ENCODE measurements at regions not wholly inside any gene's neighbourhood (a gene's known extent, or its start where the extent isn't known, plus 50 kb on each side); places are given as distances from the start of the nearest gene placed in this dataset.

DNA sequence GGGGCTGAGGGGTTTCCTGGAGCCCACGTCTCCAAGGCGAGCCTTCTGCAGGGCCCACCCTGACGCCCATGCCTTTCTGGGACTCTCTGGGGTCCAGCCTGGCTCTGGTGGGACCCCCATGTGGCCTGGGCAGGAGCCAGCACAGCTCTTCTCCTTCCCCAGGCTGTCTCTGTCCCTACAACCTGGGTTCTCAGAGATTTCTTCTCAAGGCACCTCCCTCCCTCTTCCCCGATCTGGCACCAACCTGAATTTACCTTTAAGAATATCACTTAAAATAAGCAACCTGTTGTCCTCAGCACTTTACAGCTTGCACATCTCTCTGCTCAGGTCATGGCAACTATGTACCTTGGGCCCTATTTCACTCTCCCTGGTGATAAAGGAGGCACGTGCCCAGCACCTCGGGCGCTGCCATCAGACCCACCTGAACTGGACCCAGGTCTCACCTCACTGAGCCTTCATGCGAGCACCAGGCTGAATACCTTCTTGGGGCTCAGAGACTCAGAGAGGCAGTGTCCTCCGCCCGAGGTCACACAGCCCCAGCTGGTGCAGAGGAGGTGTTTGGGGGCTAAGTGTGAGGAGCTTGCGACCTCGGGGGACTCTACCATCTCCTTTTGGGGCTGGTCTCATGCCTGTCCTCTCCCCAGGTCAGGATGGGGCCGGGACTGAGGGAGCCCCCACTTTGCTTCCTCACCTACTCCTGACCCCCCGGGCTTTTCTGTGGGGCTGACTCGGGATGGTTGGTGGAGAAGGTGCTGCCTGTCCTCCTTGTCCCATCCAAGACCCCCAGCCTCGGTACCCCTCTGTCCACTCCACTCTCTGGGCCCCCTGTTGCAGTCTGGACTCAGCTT, 217.7 kb downstream of the C9orf50 start:
- 87 to 100% methylated on average over 1 to 9 of the region's 16 CpGs; no CpG with 5 or more reads in 8 of the 10 experiments for WGBS, 10 experiments
- ATAC-seq (replicated peaks in 6 of 8): no peak
- H3K4me3 ChIP-seq: no peak overlapping the region
- in situ Hi-C loops (cut with MboI; ENCODE audit: low pct_unique_long_range_greater_than_20kb in 2 of 9, low sequenced_read_pairs in 9 of 9, unreplicated experiment in 9 of 9): no loop called here
- H3K27ac ChIP-seq: peak overlapping the region; percentile 15 to 74
- H3K4me1 ChIP-seq (replicated peaks in 1 of 2): peaks cover 58 to 66% of the 10 kb centered on the region in 2 donors

DNA sequence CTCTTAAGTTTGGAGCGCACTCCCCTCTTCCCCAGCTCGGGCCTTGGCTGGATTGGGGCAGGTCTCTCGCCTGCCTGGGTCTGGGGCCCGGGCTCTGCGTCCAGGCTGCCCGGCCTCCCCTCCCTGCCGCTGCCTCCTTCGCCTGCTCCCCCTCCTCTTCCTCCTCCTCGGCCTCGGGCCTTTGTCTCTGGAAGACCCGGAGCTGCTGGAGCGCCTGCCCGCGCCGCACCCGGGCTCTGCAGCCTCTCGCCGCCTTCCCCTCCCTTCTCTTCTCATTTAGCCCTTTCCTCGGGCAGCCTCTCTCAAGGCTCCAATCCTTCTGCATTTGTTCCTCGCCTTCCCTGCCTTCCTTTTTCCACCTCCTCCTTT, 218.5 kb downstream of the C9orf50 start:
- peak in 5 of 8 experiments; percentile 9 to 46 (median 30) for ATAC-seq (replicated peaks in 6 of 8)
- Histone ChIP-seq H3K27ac (peak overlapping the region; percentile 16 to 74), H3K4me3 (no peak overlapping the region), H3K4me1 (replicated peaks in 1 of 2) (peaks cover 59 to 62% of the 10 kb centered on the region in 2 donors)
- in situ Hi-C loops (cut with MboI; ENCODE audit: low pct_unique_long_range_greater_than_20kb in 2 of 9, low sequenced_read_pairs in 9 of 9, unreplicated experiment in 9 of 9): no loop called here
- 0 to 100% (median 51%) methylated on average over 1 to 9 of the region's 20 CpGs; no CpG with 5 or more reads in 4 of the 10 experiments for WGBS, 10 experiments

DNA sequence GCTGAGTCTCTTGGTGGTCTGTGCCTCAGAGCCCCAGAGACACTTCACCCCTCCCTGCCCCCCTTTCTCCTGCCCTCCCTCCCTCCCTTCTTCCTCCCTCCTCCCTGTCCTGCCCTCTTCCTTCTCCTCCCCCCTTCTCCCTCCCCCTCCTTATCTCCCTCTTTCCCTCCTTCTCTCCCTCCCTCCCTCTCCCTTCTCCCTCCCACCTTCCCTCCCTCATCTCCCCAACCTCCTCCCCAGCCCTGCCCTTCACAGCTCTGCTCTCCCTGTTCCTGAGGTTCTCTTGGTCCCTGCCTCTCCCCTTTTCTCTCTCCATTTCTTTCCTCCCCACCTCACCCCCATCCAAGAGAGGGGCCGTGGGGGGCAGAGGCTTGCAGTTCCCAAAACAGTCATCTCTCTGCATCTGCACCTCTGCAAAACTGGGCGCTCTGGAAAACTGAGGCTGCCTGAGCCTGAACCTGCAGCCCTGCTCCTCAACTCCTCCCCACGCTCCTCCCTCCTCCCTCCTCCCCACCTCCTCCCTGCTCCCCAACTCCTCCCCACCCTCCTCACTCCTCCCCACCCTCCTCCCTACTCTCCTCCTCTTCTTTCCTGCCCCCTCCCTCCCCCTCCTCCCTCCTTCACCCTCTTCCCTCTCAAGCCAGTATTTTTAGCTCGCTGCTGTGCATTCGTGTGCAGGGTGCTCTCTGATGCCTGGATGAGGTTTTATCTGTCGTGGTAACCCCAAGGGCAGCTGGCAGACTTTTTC, 219.1 kb downstream of the C9orf50 start:
- Histone ChIP-seq H3K4me1 (replicated peaks in 1 of 2) (peaks cover 59 to 62% of the 10 kb centered on the region in 2 donors), H3K4me3 (no peak overlapping the region), H3K27ac (peak overlapping the region; percentile 16 to 74)
- no CpG with 5 or more reads among the region's 6 CpGs for WGBS, 10 experiments
- in situ Hi-C loops (cut with MboI; ENCODE audit: low pct_unique_long_range_greater_than_20kb in 2 of 9, low sequenced_read_pairs in 9 of 9, unreplicated experiment in 9 of 9): no loop called here
- peak in 2 of 8 experiments; percentile 3 to 9 for ATAC-seq (replicated peaks in 6 of 8)

DNA sequence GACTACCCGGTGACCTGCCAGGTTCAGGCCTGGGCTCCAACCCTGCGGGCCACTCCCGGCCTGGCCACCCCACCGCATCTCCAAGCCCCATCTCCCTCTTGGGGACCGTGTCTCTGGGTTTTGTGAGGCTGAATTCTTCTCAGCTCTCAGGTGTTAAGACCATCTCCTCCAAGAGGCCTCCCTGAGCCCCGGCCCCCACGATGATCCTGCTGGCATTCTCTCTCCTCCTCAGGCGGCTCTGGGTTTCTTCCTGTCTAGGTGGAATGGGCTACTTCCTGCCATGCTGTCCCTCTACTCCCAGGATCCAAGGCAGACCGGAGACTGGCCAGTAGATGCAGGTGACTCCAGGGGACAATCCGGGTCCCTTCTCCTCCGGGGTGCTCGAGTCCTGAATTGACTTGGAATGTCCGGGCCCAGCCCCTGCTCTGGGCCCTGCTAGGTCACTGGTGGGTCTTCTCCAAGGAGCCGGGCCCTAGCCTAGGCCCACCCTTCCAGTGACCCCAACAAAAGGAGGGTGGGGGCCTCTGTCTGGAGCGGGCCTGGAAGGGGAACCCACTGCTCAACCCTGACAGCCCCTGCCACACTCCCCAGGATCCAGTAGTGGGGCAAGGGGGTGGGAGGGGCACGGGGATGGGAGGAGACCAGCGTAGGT, 219.8 kb downstream of the C9orf50 start:
- Histone ChIP-seq H3K4me3 (no peak overlapping the region), H3K27ac (peak overlapping the region in 1 of 2 donors; percentile 46), H3K4me1 (replicated peaks in 1 of 2) (peaks cover 59 to 62% of the 10 kb centered on the region in 2 donors)
- 70 to 100% methylated on average over 1 to 2 of the region's 17 CpGs; no CpG with 5 or more reads in 8 of the 10 experiments for WGBS, 10 experiments
- ATAC-seq (replicated peaks in 6 of 8): peak in 2 of 8 experiments; percentile 6 to 7
- in situ Hi-C loops (cut with MboI; ENCODE audit: low pct_unique_long_range_greater_than_20kb in 2 of 9, low sequenced_read_pairs in 9 of 9, unreplicated experiment in 9 of 9): no loop called here

DNA sequence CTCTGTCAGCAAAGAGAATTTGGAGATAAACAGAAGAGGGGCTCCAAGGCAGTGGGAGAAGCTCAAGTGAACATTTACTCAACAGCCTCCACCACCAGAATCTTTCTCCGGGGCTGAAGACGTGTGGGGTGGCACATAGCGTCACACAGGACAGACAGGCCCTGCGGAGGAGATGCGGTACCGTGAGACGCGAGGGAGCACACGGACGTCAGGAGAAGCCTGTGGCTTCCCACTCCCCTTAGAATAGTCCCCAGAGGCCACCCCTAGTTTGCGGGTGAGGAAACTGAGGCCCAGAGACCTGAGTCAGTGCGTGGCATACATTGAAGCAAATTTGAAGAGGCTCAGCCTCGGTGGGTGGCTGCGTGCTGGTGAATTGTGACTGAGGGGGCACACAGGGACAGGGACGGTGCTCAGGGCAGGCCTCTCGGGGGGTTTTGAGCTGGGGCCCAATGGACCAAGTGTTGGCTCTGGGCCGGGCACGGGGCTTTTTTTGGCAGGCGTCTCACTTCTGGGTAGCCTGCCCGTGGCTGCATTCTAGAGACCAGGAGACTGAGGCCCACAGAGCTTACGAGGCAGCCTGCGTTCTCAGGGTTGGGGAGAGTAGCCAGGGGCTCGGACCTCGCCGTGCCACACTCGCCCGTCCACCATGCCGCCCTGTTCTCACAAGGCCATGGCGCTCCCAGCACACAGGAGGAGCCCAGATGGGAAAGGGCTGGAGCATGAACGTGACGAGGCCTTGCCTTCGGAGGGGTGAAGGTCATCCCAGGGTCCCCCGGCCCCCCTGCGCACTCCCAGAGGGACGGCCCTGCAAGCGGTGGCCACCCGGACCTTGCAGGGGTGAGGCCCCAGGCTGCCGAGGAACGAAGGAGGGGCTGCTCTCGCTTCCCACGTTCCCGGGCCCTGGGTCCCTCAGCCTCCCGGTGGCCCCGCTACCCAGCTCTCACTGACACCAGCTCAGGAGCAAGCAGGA, 220.6 kb downstream of the C9orf50 start:
- 93 to 100% (median 100%) methylated on average over 1 to 9 of the region's 44 CpGs; no CpG with 5 or more reads in 6 of the 10 experiments for WGBS, 10 experiments
- H3K4me3 ChIP-seq: no peak overlapping the region
- no peak for ATAC-seq (replicated peaks in 6 of 8)
- peak overlapping the region in 1 of 2 donors; percentile 41 for H3K27ac ChIP-seq
- in situ Hi-C loops (cut with MboI; ENCODE audit: low pct_unique_long_range_greater_than_20kb in 2 of 9, low sequenced_read_pairs in 9 of 9, unreplicated experiment in 9 of 9): no loop called here
- peaks cover 59 to 62% of the 10 kb centered on the region in 2 donors for H3K4me1 ChIP-seq (replicated peaks in 1 of 2)

- Histone ChIP-seq H3K27ac (peak overlapping the region; percentile 1 to 7), H3K4me3 (no peak overlapping the region), H3K4me1 (replicated peaks in 1 of 2) (peaks cover 65 to 67% of the 10 kb centered on the region in 2 donors)
- in situ Hi-C loops (cut with MboI; ENCODE audit: low pct_unique_long_range_greater_than_20kb in 2 of 9, low sequenced_read_pairs in 9 of 9, unreplicated experiment in 9 of 9): loop anchor here in 1 of 9 experiments (25.0 kb wide), 1 partner anchor 213 kb away; the partner anchor contains the start of gene C9orf50
- WGBS, 10 experiments: 26 to 100% (median 75%) methylated on average over 1 to 6 of the region's 8 CpGs; no CpG with 5 or more reads in 7 of the 10 experiments
- ATAC-seq (replicated peaks in 6 of 8): no peak
Measured at GRCh38 chr9:129399634-129399990, 221.3 kb downstream of the C9orf50 start.

- H3K4me3 ChIP-seq: no peak overlapping the region
- peaks cover 67% of the 10 kb centered on the region in 2 donors for H3K4me1 ChIP-seq (replicated peaks in 1 of 2)
- in situ Hi-C loops (cut with MboI; ENCODE audit: low pct_unique_long_range_greater_than_20kb in 2 of 9, low sequenced_read_pairs in 9 of 9, unreplicated experiment in 9 of 9): loop anchor here in 1 of 9 experiments (25.0 kb wide), 1 partner anchor 213 kb away; the partner anchor contains the start of gene C9orf50
- H3K27ac ChIP-seq: peak overlapping the region; percentile 1 to 7
- ATAC-seq (replicated peaks in 6 of 8): peak in 1 of 8 experiments; percentile 62
- 0 to 100% (median 80%) methylated on average over 1 to 10 of the region's 21 CpGs; no CpG with 5 or more reads in 3 of the 10 experiments for WGBS, 10 experiments
Measured at GRCh38 chr9:129398961-129399633, 221.0 kb upstream of the IER5L start.

DNA sequence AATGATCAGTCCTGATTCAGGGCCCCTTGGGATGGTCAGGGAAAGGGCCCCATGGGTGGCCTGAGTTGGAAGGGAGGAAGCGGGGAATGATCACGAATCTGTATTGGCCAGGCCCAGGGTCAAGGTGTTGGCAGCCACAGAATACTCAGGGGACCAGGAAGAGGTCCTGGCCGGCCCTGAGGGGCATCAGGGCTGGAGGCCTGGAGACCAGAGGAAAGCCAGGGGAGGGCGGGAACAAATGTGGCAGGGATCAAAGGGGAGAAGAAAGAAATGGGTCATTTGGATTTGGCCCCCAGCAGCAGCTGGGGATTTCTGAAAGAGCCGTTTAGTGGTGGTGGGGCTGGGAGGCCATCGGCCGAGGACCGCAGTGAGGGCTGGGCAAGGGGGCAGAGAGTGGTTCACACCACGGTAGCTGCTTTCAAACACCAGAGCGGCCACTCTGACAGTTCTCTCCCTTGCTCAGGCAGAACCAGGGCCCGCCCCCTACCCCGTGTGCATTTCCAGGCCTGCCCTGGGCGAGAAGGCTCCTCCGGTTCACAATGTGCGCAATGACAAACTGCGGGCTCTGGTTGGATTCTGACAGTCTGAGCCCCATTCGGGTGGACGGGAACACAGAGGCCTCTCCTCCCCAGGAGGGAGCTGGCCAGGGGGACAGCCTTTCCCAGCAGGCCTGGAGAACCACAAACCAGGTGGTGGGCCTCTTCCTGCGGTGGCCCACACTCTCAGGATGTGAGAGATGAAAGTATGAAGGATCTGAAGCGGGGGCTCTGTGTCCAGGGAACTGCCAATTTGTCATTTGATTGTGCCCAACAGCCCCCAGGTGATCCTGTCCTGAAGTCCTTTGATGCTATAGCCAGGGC, 220.3 kb upstream of the IER5L start:
- Histone ChIP-seq H3K4me1 (replicated peaks in 1 of 2) (peaks cover 65 to 67% of the 10 kb centered on the region in 2 donors), H3K27ac (peak overlapping the region in 1 of 2 donors; percentile 20), H3K4me3 (no peak overlapping the region)
- in situ Hi-C loops (cut with MboI; ENCODE audit: low pct_unique_long_range_greater_than_20kb in 2 of 9, low sequenced_read_pairs in 9 of 9, unreplicated experiment in 9 of 9): loop anchor here in 1 of 9 experiments (25.0 kb wide), 1 partner anchor 214 kb away; the partner anchor contains the start of gene C9orf50
- ATAC-seq (replicated peaks in 6 of 8): peak in 1 of 8 experiments; percentile 6
- 40 to 93% (median 67%) methylated on average over 1 to 11 of the region's 20 CpGs; no CpG with 5 or more reads in 3 of the 10 experiments for WGBS, 10 experiments

- H3K4me3 ChIP-seq: no peak overlapping the region
- 45 to 100% (median 84%) methylated on average over 1 to 6 of the region's 6 CpGs for WGBS, 10 experiments
- ATAC-seq (replicated peaks in 6 of 8): no peak
- in situ Hi-C loops (cut with MboI; ENCODE audit: low pct_unique_long_range_greater_than_20kb in 2 of 9, low sequenced_read_pairs in 9 of 9, unreplicated experiment in 9 of 9): loop anchor here in 1 of 9 experiments (25.0 kb wide), 1 partner anchor 215 kb away; the partner anchor contains the start of gene C9orf50
- H3K4me1 ChIP-seq (replicated peaks in 1 of 2): peaks cover 58 to 61% of the 10 kb centered on the region in 2 donors
- no peak overlapping the region for H3K27ac ChIP-seq
Measured at GRCh38 chr9:129397335-129397734, 219.3 kb upstream of the IER5L start.

DNA sequence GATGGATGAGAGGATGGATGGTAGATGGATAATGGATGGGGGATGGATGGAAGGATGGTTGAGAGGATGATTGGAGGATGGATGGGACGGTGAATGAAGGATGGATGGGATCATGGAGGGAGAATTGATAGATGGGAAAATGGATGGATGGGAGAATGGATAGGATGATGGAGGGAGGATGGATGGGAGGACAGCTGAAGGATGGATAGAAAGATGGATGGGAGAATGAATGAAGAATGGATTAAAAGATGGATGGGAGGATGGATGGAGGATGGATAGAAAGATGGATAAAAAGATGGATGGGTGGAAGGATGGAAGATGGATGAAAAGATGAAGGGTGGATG, 218.3 kb upstream of the IER5L start:
- 11 to 92% (median 65%) methylated on average over 1 of the region's 1 CpG for WGBS, 10 experiments
- Histone ChIP-seq H3K4me3 (no peak overlapping the region), H3K27ac (no peak overlapping the region), H3K4me1 (replicated peaks in 1 of 2) (peaks cover 62 to 64% of the 10 kb centered on the region in 2 donors)
- in situ Hi-C loops (cut with MboI; ENCODE audit: low pct_unique_long_range_greater_than_20kb in 2 of 9, low sequenced_read_pairs in 9 of 9, unreplicated experiment in 9 of 9): loop anchor here in 1 of 9 experiments (25.0 kb wide), 1 partner anchor 216 kb away; the partner anchor contains the start of gene C9orf50
- no peak for ATAC-seq (replicated peaks in 6 of 8)

Data from motor neuron (in vitro differentiated cells).